Adrenal gland (tissue), 5 donors: ENCODE measurements at regions not wholly inside any gene's neighbourhood (a gene's known extent, or its start where the extent isn't known, plus 50 kb on each side); places are given as distances from the start of the nearest gene placed in this dataset.

Experiments
- POLR2A ChIP-seq, 2 donors: fragments of 450-650 bp; IDR thresholded peaks; one replicate each; pipeline ENCODE4 v1.6.1; 2017; ENCODE audit warnings: antibody characterized with exemption in 2 of 2, mild to moderate bottlenecking in 2 of 2, moderate library complexity in 1 of 2
- TF ChIP-seq, protein P1 (sequence below), 6 experiments: fragments of 450-650 bp in 4 of 6; fragments of 200-600 bp in 2 of 6; sonication (generic) in 1 of 6; IDR thresholded peaks; 1 replicate in 5 of 6; 2 replicates in 1 of 6; pipeline versions ENCODE4 v1.5.1 to v1.8.0; 2016 to 2021; ENCODE audit warnings: antibody characterized with exemption in 6 of 6, mild to moderate bottlenecking in 2 of 6, moderate library complexity in 1 of 6
- donor health status: DM: no; HTN: no; CAD: no.

DNA sequence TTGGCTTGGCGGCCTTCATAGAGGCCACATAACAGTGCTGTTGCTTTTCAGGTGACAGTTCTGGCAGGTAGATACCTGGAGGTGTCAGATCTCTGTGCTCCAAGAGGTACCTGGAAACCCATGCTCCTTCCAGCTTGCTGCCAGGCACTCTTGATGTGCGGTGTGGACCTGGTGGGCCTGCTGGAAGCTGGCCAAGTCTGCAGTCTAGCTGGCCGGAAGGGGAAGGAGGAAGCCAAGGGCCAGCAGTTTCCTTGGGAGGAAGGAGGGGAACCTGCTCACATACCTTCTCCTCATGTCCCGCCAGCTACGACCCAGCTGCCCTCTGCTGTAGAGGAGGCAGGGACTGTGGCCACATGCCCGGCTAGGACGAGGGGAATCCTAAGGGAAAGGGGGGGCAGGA is 166.4 kb upstream of the AJAP1 start:
- TF ChIP-seq, protein P1, sequence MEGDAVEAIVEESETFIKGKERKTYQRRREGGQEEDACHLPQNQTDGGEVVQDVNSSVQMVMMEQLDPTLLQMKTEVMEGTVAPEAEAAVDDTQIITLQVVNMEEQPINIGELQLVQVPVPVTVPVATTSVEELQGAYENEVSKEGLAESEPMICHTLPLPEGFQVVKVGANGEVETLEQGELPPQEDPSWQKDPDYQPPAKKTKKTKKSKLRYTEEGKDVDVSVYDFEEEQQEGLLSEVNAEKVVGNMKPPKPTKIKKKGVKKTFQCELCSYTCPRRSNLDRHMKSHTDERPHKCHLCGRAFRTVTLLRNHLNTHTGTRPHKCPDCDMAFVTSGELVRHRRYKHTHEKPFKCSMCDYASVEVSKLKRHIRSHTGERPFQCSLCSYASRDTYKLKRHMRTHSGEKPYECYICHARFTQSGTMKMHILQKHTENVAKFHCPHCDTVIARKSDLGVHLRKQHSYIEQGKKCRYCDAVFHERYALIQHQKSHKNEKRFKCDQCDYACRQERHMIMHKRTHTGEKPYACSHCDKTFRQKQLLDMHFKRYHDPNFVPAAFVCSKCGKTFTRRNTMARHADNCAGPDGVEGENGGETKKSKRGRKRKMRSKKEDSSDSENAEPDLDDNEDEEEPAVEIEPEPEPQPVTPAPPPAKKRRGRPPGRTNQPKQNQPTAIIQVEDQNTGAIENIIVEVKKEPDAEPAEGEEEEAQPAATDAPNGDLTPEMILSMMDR (IDR thresholded peaks at IDR 0.05): no peak
- TF ChIP-seq POLR2A (IDR thresholded peaks at IDR 0.05): no peak
